PC-3 (cell line): ENCODE measurements at regions not wholly inside any gene's neighbourhood (a gene's known extent, or its start where the extent isn't known, plus 50 kb on each side); places are given as distances from the start of the nearest gene placed in this dataset.
A peak's percentile ranks its signal among the peaks of the same experiment; 100 is the strongest.
"Not testable (repeated sequence)": the region's sequence is repeated elsewhere in the genome, so short reads cannot be mapped to it uniquely, and the experiment has no call there.

ENCODE experiments used
- ATAC-seq: fragments of 200-7000 bp; cut with Tn5 transposase; 2 replicates; pipeline ENCODE4 v1.9.1; 2020; ENCODE audit warnings: mild to moderate bottlenecking, moderate library complexity
- BruUV-seq: library from RNA; stranded (reverse); fragments of 400-500 nt; replicated peaks from 2 replicates; lab custom pipeline; 2021; lab: Mats Ljungman, UMichigan
- CTCF ChIA-PET: fragments of 300-600 bp; sonication (Branson Sonifier 250); formaldehyde crosslinking; loops from one replicate; lab custom pipeline; 2022; ENCODE audit warnings: antibody characterized with exemption; lab: Charles Lee
- POLR2A ChIA-PET: fragments of 300-600 bp; sonication (Branson Sonifier 250); formaldehyde crosslinking; loops from one replicate; lab custom pipeline; 2022; ENCODE audit warnings: antibody characterized with exemption; ENCODE audit not compliant: unreplicated experiment; lab: Charles Lee
- DNase-seq: peaks from one replicate; pipeline ENCODE4 v3.0.0-alpha.2; 2015
- H2AFZ ChIP-seq: fragments of 300-600 bp; sonication (generic); 2 replicates; pipeline ENCODE4 v1.6.0; 2016; ENCODE audit warnings: antibody characterized with exemption, low read length
- H3F3A ChIP-seq: fragments of 300-600 bp; sonication (generic); one replicate; pipeline ENCODE4 v1.6.0; 2017; ENCODE audit warnings: antibody characterized with exemption, low read length, control low read depth, mild to moderate bottlenecking; ENCODE audit not compliant: unreplicated experiment
- H3K27ac ChIP-seq: fragments of 300-600 bp; sonication (generic); 2 replicates; pipeline ENCODE4 v1.5.1; 2016; ENCODE audit warnings: mild to moderate bottlenecking, low read length
- H3K27me3 ChIP-seq: fragments of 300-600 bp; sonication (generic); 2 replicates; pipeline ENCODE4 v1.6.1; 2016; ENCODE audit warnings: low read length, mixed read lengths
- H3K36me3 ChIP-seq: fragments of 300-600 bp; sonication (generic); 2 replicates; pipeline ENCODE4 v1.6.1; 2016; ENCODE audit warnings: low read depth, mixed run types, low read length, mixed read lengths
- H3K4me1 ChIP-seq: fragments of 300-600 bp; sonication (generic); 2 replicates; pipeline ENCODE4 v1.5.1; 2016; ENCODE audit warnings: low read length; ENCODE audit not compliant: insufficient read depth
- H3K4me2 ChIP-seq: fragments of 300-600 bp; sonication (generic); 2 replicates; pipeline ENCODE4 v1.6.0; 2016; ENCODE audit warnings: low read length
- H3K4me3 ChIP-seq: fragments of 300-600 bp; sonication (generic); 2 replicates; pipeline ENCODE4 v1.5.1; 2016; ENCODE audit warnings: mild to moderate bottlenecking, low read length, mixed read lengths
- H3K79me2 ChIP-seq: fragments of 300-600 bp; sonication (generic); 2 replicates; pipeline ENCODE4 v1.6.1; 2017; ENCODE audit warnings: low read length, mixed read lengths
- H3K9ac ChIP-seq: fragments of 300-600 bp; sonication (generic); 2 replicates; pipeline ENCODE4 v1.6.0; 2016; ENCODE audit warnings: mild to moderate bottlenecking, low read length
- H3K9me2 ChIP-seq: fragments of 300-600 bp; sonication (generic); replicated peaks from 2 replicates; pipeline ENCODE4 v1.6.1; 2016; ENCODE audit warnings: mixed run types, low read length, mixed read lengths
- H3K9me3 ChIP-seq: fragments of 300-600 bp; sonication (generic); 2 replicates; pipeline ENCODE4 v1.6.1; 2016; ENCODE audit warnings: low read length, mixed read lengths
- H4K20me1 ChIP-seq: fragments of 300-600 bp; sonication (generic); 2 replicates; pipeline ENCODE4 v1.6.1; 2016; ENCODE audit warnings: low read length, mixed read lengths
- EZH2 ChIP-seq: fragments of 300-600 bp; sonication (generic); IDR thresholded peaks from one replicate; pipeline ENCODE4 v1.6.1; 2017; ENCODE audit warnings: antibody characterized with exemption, mild to moderate bottlenecking, low read length; ENCODE audit not compliant: unreplicated experiment
- EZH2phosphoT487 ChIP-seq: fragments of 300-600 bp; sonication (generic); IDR thresholded peaks from 2 replicates; pipeline ENCODE4 v1.6.1; 2018; ENCODE audit warnings: mild to moderate bottlenecking, antibody characterized with exemption, low read length, borderline replicate concordance
- intact Hi-C: fragments of 100-400 bp; cut with micrococcal nuclease; formaldehyde crosslinking; loops from 2 replicates; pipeline ENCODE4 v1.9.0; 2023
- TF ChIP-seq, protein P1 (sequence below): fragments of 300-600 bp; sonication (generic); conservative IDR thresholded peaks from 2 replicates; pipeline ENCODE4 v1.5.1; 2017; ENCODE audit warnings: antibody characterized with exemption, low read depth, mild to moderate bottlenecking, low read length

DNA sequence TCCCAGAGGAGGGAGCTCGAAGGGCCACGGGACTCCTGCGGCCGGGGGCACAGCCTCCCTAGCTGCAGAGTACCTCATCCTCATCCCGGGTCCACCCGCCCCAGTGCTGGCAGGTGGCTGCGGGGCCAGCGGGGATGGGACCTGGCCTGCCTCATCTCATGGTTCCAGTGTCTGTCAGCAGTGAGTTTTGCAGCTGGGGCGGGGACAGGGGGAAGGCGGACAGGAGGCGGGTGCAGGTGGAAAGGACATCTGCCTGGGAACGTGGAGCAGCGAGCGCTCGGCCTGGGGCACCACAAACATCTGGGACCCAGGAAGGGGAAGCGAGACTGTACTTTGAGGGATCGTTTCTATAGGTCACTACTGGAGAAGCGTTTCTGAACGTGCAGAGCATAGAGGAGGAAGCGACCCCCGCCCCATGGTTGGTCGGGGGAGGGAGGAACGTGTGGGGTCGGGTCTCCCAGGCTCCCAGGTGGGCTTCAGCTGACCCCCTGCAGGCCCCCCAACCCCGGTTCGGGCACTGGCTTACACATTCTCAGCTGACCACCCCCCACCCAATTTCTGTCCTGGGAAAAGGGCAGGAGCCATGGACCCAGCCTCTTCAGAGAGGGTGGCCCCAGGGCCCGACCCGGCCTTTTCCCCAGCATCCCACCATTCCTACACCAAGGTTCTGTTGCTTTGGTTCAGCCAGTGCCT, 56.5 kb upstream of the NOTCH1 start:
- H3K9me3 ChIP-seq: no peaks in the 10 kb centered on the region
- no peak for DNase-seq
- H3K27ac ChIP-seq: no peak overlapping the region
- TF ChIP-seq EZH2 (no peak), EZH2phosphoT487 (no peak)
- TF ChIP-seq, protein P1, sequence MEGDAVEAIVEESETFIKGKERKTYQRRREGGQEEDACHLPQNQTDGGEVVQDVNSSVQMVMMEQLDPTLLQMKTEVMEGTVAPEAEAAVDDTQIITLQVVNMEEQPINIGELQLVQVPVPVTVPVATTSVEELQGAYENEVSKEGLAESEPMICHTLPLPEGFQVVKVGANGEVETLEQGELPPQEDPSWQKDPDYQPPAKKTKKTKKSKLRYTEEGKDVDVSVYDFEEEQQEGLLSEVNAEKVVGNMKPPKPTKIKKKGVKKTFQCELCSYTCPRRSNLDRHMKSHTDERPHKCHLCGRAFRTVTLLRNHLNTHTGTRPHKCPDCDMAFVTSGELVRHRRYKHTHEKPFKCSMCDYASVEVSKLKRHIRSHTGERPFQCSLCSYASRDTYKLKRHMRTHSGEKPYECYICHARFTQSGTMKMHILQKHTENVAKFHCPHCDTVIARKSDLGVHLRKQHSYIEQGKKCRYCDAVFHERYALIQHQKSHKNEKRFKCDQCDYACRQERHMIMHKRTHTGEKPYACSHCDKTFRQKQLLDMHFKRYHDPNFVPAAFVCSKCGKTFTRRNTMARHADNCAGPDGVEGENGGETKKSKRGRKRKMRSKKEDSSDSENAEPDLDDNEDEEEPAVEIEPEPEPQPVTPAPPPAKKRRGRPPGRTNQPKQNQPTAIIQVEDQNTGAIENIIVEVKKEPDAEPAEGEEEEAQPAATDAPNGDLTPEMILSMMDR: no peak
- ATAC-seq: 0 out of 2 replicates have a peak, but pooled peaks have one; percentile 13
- H3K9me2 ChIP-seq: no peaks in the 10 kb centered on the region
- no peaks in the 10 kb centered on the region for H3K36me3 ChIP-seq
- no TSS peak for BruUV-seq
- CTCF ChIA-PET: no interaction called here
- no peak overlapping the region for H3K4me3 ChIP-seq
- H3K4me2 ChIP-seq: no peak overlapping the region
- no peak overlapping the region for H2AFZ ChIP-seq
- POLR2A ChIA-PET: no interaction called here
- intact Hi-C loops: no loop called here
- H3K4me1 ChIP-seq: no peaks in the 10 kb centered on the region
- H3K9ac ChIP-seq: no peak overlapping the region
- H3K79me2 ChIP-seq: no peaks in the 10 kb centered on the region
- H4K20me1 ChIP-seq: no peaks in the 10 kb centered on the region
- no peaks in the 10 kb centered on the region for H3F3A ChIP-seq
- H3K27me3 ChIP-seq: no peaks in the 10 kb centered on the region

GRCh38 chr9:136601250-136601973, 55.6 kb upstream of the NOTCH1 start:
- BruUV-seq, CTCF ChIA-PET, H3F3A ChIP-seq: not testable (repeated sequence)

GRCh38 chr9:136599811-136600660, 54.2 kb upstream of the NOTCH1 start:
- CTCF ChIA-PET: no interaction called here
- Histone ChIP-seq H3K36me3 (no peaks in the 10 kb centered on the region), H3K79me2 (no peaks in the 10 kb centered on the region), H2AFZ (no peak overlapping the region), H3K4me3 (no peak overlapping the region), H3K27me3 (no peaks in the 10 kb centered on the region), H3K4me2 (no peak overlapping the region), H3K9me3 (no peaks in the 10 kb centered on the region), H4K20me1 (no peaks in the 10 kb centered on the region), H3K9me2 (no peaks in the 10 kb centered on the region), H3K9ac (no peak overlapping the region), H3K4me1 (no peaks in the 10 kb centered on the region), H3K27ac (no peak overlapping the region), H3F3A (no peaks in the 10 kb centered on the region)
- POLR2A ChIA-PET: no interaction called here
- DNase-seq (no peak), ATAC-seq (no peak)
- intact Hi-C loops: no loop called here
- TF ChIP-seq, protein P1: no peak
- no TSS peak for BruUV-seq

More at GRCh38 chr9:136601250-136601973, 55.6 kb upstream of the NOTCH1 start:
- H3K4me3 ChIP-seq, POLR2A ChIA-PET, H3K27ac ChIP-seq, H3K9ac ChIP-seq, H3K79me2 ChIP-seq, DNase-seq, H3K4me2 ChIP-seq, H2AFZ ChIP-seq, H3K9me2 ChIP-seq, ATAC-seq, H4K20me1 ChIP-seq, H3K4me1 ChIP-seq, intact Hi-C loops, H3K36me3 ChIP-seq, H3K27me3 ChIP-seq, H3K9me3 ChIP-seq: not testable (repeated sequence)
